ENCODE measurements at regions not wholly inside any gene's neighbourhood (a gene's known extent, or its start where the extent isn't known, plus 50 kb on each side); places are given as distances from the start of the nearest gene placed in this dataset.
"Not testable (repeated sequence)": the region's sequence is repeated elsewhere in the genome, so short reads cannot be mapped to it uniquely, and the experiment has no call there.

GRCh38 chr7:119968411-119968810, 304.6 kb upstream of the KCND2 start:
- not testable (repeated sequence) for DNase-seq (ENCODE audit: low spot score); FAIRE-seq

DNA sequence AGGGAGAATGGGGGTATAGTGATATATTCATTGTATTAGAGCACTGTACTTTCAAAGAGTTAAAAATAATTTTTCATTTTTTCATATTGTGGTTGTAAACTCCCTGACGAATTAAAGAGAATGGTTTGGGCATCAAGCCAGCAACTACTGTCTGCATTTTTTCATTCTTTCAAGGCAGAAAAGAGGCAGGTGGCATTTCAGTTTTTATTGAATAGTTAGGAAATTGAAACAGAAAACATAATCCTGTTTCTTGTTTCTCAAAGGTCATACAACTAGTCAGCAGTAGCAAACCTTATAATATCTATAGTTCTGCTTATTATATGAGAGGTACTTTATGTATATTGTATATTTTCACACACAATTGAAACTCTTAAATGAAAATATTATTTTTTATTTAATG, 303.9 kb upstream of the KCND2 start:
- DNase-seq (ENCODE audit: low spot score) (no peak), FAIRE-seq (no peak)

DNA sequence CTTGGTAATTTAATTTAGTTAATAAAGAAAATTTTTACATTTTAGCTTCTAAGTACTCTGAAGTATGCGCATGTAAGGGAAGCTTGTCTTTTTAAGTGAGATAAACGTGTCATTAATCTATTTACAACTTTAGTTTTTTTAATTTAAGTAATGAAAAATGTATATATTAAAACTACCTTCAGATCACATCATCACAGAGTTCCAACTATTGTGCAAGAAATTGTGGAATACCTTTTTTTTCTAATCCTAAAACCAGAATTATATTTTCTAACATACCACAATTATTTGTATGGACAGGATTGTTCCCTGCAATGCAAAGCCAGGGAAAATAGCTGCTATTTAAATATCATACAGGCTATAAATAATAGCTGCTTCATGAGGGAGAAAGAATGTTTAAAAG, 303.2 kb upstream of the KCND2 start:
- DNase-seq (ENCODE audit: low spot score) = no peak
- no peak for FAIRE-seq

DNA sequence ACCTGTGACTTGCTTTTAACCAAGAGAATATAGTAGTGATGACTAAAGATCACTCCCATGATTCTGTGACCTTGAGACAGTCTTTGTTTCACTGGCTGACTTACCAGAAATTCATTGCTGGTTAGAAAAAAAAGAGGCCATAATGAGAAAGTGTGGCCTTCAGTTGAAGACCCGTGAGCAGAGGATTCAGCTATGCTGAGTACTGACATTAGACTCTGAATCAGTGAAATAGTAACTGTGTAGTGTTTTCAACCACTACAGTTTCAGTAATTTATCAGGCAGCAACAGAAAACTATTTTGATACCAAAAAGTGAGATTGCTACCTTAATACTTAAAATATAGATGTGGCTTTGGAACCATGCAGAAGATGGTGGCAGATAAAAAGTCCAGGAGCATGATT, 298.0 kb upstream of the KCND2 start:
- no peak for DNase-seq (ENCODE audit: low spot score)
- no peak for FAIRE-seq

- DNase-seq (ENCODE audit: low spot score) = no peak
- FAIRE-seq = no peak
Observed at GRCh38 chr7:119982884-119983283, 290.1 kb upstream of the KCND2 start.

GRCh38 chr7:119983468-119983867, 289.5 kb upstream of the KCND2 start:
- DNase-seq (ENCODE audit: low spot score) (no peak), FAIRE-seq (no peak)

- DNase-seq (ENCODE audit: low spot score) = no peak
- FAIRE-seq = no peak
Observed at GRCh38 chr7:119984247-119984646, 288.7 kb upstream of the KCND2 start.

- DNase-seq (ENCODE audit: low spot score) (no peak), FAIRE-seq (no peak)
Observed at GRCh38 chr7:119988401-119988800, 284.6 kb upstream of the KCND2 start.

- no peak for FAIRE-seq
- no peak for DNase-seq (ENCODE audit: low spot score)
Observed at GRCh38 chr7:119994928-119995327, 278.0 kb upstream of the KCND2 start.

DNA sequence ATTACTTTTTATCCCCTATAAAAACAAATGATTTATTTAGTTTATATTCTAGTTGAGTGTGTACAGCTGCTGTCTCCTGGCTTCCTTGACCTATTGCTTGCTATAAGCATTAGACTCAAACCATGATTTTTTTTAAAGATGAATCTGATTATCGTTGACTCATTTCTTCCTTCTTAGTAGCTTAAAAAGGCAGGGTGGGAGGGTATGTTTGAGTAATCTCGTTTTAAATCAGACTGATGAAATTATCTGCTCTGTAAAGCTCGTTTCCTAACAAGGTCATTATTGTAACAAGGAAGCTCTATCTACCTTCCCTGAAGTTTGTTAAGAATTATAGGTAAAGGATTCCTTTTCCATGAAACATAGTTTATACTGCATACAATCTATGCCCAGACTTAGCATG, 276.3 kb upstream of the KCND2 start:
- DNase-seq (ENCODE audit: low spot score) (no peak), FAIRE-seq (no peak)

DNA sequence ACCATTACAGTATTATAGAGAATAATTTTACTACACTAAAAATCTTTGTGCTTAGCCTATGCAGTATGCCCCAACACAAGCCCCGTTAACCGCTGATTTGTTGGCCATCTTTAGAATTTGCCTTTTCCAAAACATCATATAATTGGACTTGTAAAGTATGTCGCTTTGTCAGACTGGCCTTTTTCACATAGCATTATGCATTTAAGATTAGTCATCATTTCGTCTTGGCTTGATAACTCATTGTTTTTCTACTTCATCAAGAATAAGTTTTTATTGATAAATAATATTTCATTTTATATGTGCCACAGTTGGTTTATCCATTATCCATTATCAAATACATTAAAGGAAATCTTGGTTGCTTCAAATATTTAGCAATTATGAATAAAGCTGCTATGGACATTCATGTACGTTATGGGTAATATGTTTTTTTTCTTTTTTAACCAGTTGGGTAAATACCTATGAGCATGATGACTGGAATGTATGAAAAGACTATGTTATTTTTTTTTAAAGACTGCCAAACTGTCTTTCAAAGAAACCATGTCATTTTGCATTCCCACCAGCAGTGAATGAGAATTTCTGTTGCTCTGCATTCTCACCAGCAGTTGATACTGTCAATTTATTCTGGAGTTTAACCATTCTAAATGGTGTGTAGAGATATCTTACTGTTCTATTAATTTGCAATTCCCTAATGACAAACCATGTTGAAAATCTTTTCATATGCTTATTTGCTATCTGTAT, 273.1 kb upstream of the KCND2 start:
- DNase-seq (ENCODE audit: low spot score) (no peak), FAIRE-seq (no peak)

- FAIRE-seq (no peak), DNase-seq (ENCODE audit: low spot score) (no peak)
Observed at GRCh38 chr7:120005720-120006119, 267.3 kb upstream of the KCND2 start.

DNA sequence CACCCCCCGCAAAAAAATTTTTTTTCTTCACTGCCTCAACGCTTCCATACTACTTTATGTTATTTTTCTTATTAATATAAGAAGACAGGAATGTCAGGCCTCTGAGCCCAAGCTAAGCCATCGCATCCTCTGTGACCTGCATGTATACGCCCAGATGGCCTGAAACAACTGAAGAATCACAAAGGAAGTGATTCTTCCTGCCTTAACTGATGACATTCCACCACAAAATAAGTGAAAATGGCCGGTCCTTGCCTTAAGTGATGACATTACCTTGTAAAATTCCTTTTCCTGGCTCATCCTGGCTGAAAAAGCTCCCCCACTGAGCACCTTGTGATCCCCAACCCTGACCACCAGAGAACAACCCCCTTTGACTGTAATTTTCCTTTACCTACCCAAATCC, 258.7 kb upstream of the KCND2 start:
- not testable (repeated sequence) for FAIRE-seq; DNase-seq (ENCODE audit: low spot score)

- DNase-seq (ENCODE audit: low spot score) = no peak
- no peak for FAIRE-seq
Observed at GRCh38 chr7:120014925-120015465, 258.0 kb upstream of the KCND2 start.

GRCh38 chr7:120021085-120021484, 251.9 kb upstream of the KCND2 start:
- no peak for FAIRE-seq
- no peak for DNase-seq (ENCODE audit: low spot score)

GRCh38 chr7:120023494-120024167, 249.3 kb upstream of the KCND2 start:
- FAIRE-seq (no peak), DNase-seq (ENCODE audit: low spot score) (no peak)

DNA sequence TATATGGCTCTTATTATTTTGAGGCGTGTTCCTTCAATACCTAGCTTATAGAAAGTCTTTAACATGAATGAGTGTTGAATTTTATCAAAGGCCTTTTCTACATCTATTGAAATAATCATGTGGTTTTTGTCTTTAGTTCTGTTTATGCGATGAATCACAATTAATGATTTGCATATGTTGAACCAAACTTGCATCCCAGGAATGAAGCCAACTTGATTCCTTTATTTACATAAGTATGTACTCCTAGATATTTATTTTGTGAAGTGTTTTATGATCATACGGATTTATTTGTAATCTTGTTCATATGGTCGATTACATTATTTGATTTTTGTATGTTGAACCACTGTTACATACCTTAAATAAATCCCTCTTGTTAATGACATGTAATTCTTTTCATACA, 244.3 kb upstream of the KCND2 start:
- DNase-seq (ENCODE audit: low spot score) = no peak

DNA sequence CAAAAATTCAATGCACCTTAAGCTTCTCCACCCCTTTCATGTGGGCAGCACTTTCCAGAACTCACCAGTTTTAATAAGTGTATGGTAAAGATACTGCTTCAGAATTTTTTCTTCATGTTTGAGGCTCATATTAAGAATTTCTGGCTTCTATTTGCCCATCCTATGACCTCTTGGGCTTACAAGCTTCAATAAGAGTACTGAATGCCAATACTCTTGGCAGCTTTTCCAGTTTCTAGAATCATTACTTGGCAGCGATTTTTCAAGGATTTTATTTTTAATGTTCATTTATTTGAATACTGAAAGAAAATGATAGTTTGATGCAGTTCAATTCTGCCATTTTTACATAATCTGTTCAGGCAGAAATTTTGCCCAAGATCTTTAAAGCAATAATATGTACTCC, 242.1 kb upstream of the KCND2 start:
- FAIRE-seq (no peak), DNase-seq (ENCODE audit: low spot score) (no peak)

More for the DNA sequence above, 244.3 kb upstream of the KCND2 start:
- no peak for FAIRE-seq

DNA sequence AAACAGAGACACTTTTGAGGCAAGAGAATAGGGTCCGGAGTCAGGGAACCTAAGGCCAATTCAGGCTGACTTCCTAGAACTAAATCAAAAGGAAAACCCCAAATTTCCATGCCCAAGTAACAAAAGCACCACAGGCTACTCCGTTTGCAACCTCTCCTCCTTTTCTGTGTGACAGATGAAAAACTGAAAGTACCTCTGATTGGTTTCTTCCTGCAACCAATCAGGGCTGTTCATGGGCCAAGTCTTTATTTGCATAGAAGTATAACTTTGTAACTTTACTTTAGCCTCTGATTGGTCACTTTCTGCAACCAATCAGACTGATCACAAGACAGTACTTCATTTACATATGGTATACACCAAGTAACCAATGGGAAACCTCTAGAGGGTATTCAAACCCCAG, 239.9 kb upstream of the KCND2 start:
- no peak for DNase-seq (ENCODE audit: low spot score)
- no peak for FAIRE-seq

DNA sequence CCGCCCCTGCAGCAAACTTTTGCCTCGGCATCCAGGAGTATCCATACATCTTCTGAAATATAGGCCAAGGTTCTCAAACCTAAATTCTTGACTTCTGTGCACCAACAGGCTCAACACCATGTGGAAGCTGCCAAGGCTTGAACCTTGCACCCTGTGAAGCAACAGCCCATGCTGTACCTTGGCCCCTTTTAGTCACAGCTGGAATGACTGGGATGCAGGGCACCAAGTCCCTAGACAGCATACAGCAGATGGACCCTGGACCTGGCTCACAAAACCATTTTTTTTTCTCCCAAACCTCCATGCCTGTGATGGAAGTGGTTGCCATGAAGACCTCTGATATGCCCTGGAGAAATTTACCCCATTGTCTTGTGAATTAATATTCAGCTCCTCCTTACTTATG, 233.8 kb upstream of the KCND2 start:
- FAIRE-seq (no peak), DNase-seq (ENCODE audit: low spot score) (no peak)

DNA sequence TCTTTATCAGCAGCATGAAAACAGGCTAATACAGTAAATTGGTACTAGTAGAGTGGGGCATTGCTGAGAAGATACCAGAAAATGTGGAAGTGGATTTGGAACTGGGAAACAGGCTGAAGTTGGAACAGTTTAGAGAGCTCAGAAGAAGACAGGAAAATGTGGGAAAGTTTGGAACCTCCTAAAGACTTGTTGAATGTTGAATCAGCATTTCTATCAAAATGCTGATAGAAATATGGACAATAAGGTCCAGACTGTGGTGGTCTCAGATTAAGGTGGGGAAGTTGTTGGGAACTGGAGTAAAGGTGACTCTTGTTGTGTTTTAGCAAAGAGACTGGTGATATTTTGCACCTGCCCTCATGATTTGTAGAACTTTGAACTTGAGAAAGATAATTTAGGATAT, 231.2 kb upstream of the KCND2 start:
- no peak for FAIRE-seq
- DNase-seq (ENCODE audit: low spot score) = no peak

GRCh38 chr7:120043250-120043649, 229.7 kb upstream of the KCND2 start:
- FAIRE-seq (no peak), DNase-seq (ENCODE audit: low spot score) (no peak)

GRCh38 chr7:120052884-120053382, 220.0 kb upstream of the KCND2 start:
- no peak for DNase-seq (ENCODE audit: low spot score)
- FAIRE-seq = no peak
